ENCODE measurements at regions not wholly inside any gene's neighbourhood (a gene's known extent, or its start where the extent isn't known, plus 50 kb on each side); places are given as distances from the start of the nearest gene placed in this dataset.

- ATAC-seq (ENCODE audit: low read depth) (no peak), DNase-seq (no peak)
- ChIA-PET CTCF (no interaction called here), POLR2A (no interaction called here)
- TF ChIP-seq CTCF (IDR thresholded peaks at IDR 0.05), result no peak
- no peaks in the 10 kb centered on the region for H3K9me3 Mint-ChIP-seq
- H3K4me3 Mint-ChIP-seq, result no peak overlapping the region
- no peaks in the 10 kb centered on the region for H3K27me3 Mint-ChIP-seq
- intact Hi-C loops (cut with micrococcal nuclease), result no loop called here
- no peaks in the 10 kb centered on the region for H3K4me1 Mint-ChIP-seq
- no peak overlapping the region for H3K27ac Mint-ChIP-seq
- no peaks in the 10 kb centered on the region for H3K36me3 Mint-ChIP-seq (ENCODE audit: low read depth)
These were observed 616.1 kb downstream of the DTWD2 start for GRCh38 chr5:118371973-118372831.

- no peaks in the 10 kb centered on the region for H3K4me1 Mint-ChIP-seq
- intact Hi-C loops (cut with micrococcal nuclease), result no loop called here
- H3K27me3 Mint-ChIP-seq, result no peaks in the 10 kb centered on the region
- no peak for ATAC-seq (ENCODE audit: low read depth)
- ChIA-PET CTCF (no interaction called here), POLR2A (no interaction called here)
- no peak for DNase-seq
- no peaks in the 10 kb centered on the region for H3K36me3 Mint-ChIP-seq (ENCODE audit: low read depth)
- no peak overlapping the region for H3K27ac Mint-ChIP-seq
- no peak overlapping the region for H3K4me3 Mint-ChIP-seq
- no peak for TF ChIP-seq CTCF (IDR thresholded peaks at IDR 0.05)
- H3K9me3 Mint-ChIP-seq, result peaks cover 5% of the 10 kb centered on the region
These were observed 621.9 kb downstream of the DTWD2 start for GRCh38 chr5:118366429-118366828.

- no peaks in the 10 kb centered on the region for H3K27me3 Mint-ChIP-seq
- ATAC-seq (ENCODE audit: low read depth) (no peak), DNase-seq (no peak)
- ChIA-PET CTCF (no interaction called here), POLR2A (no interaction called here)
- no peak overlapping the region for H3K4me3 Mint-ChIP-seq
- peaks cover 5% of the 10 kb centered on the region for H3K9me3 Mint-ChIP-seq
- H3K27ac Mint-ChIP-seq, result no peak overlapping the region
- H3K4me1 Mint-ChIP-seq, result no peaks in the 10 kb centered on the region
- intact Hi-C loops (cut with micrococcal nuclease), result no loop called here
- no peak for TF ChIP-seq CTCF (IDR thresholded peaks at IDR 0.05)
- no peaks in the 10 kb centered on the region for H3K36me3 Mint-ChIP-seq (ENCODE audit: low read depth)
These were observed 622.6 kb downstream of the DTWD2 start for GRCh38 chr5:118365718-118366117.

- DNase-seq (no peak), ATAC-seq (ENCODE audit: low read depth) (no peak)
- no peaks in the 10 kb centered on the region for H3K4me1 Mint-ChIP-seq
- H3K4me3 Mint-ChIP-seq, result no peak overlapping the region
- H3K27ac Mint-ChIP-seq, result no peak overlapping the region
- no peaks in the 10 kb centered on the region for H3K9me3 Mint-ChIP-seq
- no peak for TF ChIP-seq CTCF (IDR thresholded peaks at IDR 0.05)
- H3K27me3 Mint-ChIP-seq, result no peaks in the 10 kb centered on the region
- POLR2A ChIA-PET, result no interaction called here
- intact Hi-C loops (cut with micrococcal nuclease), result no loop called here
- H3K36me3 Mint-ChIP-seq (ENCODE audit: low read depth), result no peaks in the 10 kb centered on the region
- CTCF ChIA-PET, result no interaction called here
These were observed 633.5 kb downstream of the DTWD2 start for GRCh38 chr5:118354797-118355196.

GRCh38 chr5:118353970-118354369 lies 634.4 kb downstream of the DTWD2 start:
- ChIA-PET CTCF (no interaction called here), POLR2A (no interaction called here)
- no peaks in the 10 kb centered on the region for H3K27me3 Mint-ChIP-seq
- H3K9me3 Mint-ChIP-seq, result no peaks in the 10 kb centered on the region
- DNase-seq (no peak), ATAC-seq (ENCODE audit: low read depth) (no peak)
- H3K36me3 Mint-ChIP-seq (ENCODE audit: low read depth), result no peaks in the 10 kb centered on the region
- no peak overlapping the region for H3K27ac Mint-ChIP-seq
- no peak for TF ChIP-seq CTCF (IDR thresholded peaks at IDR 0.05)
- intact Hi-C loops (cut with micrococcal nuclease), result no loop called here
- no peaks in the 10 kb centered on the region for H3K4me1 Mint-ChIP-seq
- H3K4me3 Mint-ChIP-seq, result no peak overlapping the region

Data from activated B cell treated with CpG ODN at 0.5 μM for 24 hours (primary cell).